D341Med (cell line): ENCODE measurements at regions not wholly inside any gene's neighbourhood (a gene's known extent, or its start where the extent isn't known, plus 50 kb on each side); places are given as distances from the start of the nearest gene placed in this dataset.

Source experiments
- DNase-seq: peaks from one replicate; pipeline ENCODE4 v3.0.0; 2012; ENCODE audit warnings: low spot score

DNA sequence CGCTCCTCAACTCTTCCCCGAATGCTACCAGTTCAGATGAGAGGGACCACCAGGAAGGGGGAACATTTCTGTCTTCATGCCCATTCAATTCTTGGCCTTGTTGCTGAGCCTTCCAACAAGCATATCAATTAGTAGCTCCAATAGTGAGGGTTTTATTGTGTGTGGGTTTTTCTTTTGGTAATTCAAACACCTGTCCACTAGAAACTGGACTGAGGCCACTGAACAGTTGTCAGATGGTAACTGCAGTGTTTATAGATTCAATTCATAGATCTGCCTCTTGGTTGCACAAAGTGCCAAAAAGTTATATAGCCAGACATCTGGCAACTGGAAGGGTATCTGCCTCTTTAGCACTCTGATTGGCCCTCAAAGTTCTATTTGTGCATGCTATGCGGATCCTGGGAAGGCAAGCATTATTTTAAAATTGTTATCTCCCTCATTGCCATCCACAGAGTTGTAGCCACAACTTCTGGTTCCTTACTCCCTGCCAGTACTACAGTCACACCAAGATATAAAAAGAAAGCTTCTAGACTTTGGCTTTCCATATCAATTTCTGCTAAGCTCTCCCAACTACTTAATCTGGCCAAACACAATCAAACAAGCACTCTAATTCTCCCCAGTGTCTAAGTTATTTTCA lies 83.3 kb upstream of the ZNF521 start:
- DNase-seq, result no peak

DNA sequence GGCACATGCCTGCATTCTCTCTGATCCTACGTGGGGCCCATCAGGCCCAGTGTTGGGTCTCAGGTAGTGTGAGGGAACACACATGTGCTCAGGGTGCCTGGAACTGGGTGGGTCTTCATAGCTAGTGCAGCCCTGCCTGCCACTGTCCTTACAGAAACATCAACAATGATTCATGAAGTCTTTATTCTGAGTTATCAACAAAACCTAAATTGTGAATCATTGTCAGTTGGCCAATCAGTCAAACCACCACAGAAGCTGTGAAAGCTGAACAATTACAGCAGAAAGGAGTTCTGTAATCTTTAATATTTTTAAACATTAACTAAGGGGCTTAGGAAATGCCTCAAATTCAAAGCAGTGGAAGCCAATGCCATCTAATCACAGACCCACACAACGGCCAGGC lies 82.8 kb upstream of the ZNF521 start:
- no peak for DNase-seq

DNA sequence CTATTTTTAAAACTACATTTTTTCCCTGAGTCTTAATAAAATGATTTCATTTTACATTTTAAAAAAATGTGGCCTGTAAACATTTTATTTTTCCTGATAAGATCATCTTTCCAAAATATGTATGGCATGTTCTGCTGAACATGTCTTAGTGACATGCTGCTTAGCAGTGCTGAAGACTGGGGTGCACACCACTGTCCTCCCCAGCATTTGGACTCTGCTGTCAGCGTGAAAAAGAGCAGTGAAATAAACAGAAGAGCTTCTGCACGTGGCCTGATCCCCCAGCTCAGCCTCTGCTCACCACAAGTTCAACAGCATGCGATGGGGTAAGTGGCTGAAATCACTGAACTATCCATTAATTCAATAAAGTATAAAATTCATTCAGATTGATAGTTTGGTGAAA lies 81.6 kb upstream of the ZNF521 start:
- no peak for DNase-seq

DNA sequence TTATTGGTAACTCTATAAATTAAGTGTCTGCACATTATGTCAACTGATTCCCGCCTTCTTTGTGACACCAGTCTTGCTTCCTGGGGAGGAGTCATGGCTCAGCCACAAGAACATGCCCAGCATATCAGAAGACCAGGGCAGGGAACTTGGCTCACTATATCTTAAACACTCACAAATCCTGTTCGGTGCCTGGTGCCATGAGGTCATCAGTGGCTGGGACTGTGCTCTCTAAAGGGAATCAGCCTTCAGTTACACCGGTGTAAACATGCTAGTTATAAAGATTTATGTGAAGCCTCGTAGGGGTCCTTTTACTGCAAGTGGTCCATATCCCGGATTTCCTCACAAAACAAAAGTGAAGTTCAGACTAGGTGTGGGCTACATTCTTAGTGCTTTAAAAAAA lies 73.1 kb upstream of the ZNF521 start:
- no peak for DNase-seq

DNA sequence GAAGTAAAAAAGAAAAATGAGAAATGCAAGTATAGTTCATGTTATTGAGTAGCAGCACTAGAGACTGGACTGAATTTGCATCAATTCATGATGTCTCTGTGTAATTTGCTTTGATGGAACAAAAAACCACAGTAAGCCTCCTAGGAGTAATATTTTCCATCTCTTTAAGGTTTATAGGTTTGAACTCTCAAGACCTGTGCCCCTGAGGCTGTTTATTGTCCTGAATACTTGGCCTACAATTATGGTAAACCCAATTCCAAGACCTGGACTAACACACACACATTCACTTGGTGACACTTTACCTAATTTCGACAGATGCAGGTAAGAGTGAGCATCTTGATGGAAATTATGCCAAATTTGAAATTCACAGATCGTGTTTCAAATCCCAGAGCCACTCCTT lies 71.8 kb upstream of the ZNF521 start:
- DNase-seq, result no peak

DNA sequence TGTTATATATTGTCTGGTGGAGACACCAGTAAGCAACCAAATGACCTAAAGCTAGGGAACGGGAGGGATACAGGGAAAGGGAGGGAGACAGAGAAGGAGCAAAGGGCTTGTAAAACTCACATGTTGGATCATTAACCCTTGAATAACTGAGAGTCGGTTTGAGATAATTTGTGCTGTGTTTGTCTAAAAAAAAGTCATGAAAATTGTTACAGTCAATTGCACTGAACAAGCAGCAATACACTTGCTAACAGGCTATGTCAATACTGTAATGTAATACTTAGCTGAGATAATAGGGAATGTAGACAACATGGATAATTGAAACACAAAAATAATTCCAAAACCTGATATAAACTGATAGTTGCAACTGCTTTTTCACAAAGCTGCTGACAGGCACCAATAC lies 71.3 kb upstream of the ZNF521 start:
- no peak for DNase-seq

DNA sequence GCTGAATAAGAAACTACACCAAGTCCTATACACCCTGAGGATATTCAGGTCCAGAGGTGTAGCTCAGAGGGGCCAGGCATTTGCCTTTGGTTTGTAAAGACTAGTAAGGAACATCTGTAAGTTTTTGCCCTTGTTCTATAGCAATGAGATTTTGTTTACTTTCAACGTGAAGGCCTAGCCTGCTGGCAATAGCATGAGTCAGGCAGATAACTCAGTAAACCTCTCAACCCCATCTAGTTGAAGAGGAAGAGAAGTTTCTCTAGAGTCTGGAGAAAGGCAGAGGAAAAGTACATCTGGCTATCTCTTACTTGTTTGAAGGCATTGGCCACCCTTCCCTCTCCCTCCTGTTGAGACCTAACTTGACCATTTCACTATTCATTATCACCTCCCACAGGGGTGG lies 70.3 kb upstream of the ZNF521 start:
- no peak for DNase-seq

DNA sequence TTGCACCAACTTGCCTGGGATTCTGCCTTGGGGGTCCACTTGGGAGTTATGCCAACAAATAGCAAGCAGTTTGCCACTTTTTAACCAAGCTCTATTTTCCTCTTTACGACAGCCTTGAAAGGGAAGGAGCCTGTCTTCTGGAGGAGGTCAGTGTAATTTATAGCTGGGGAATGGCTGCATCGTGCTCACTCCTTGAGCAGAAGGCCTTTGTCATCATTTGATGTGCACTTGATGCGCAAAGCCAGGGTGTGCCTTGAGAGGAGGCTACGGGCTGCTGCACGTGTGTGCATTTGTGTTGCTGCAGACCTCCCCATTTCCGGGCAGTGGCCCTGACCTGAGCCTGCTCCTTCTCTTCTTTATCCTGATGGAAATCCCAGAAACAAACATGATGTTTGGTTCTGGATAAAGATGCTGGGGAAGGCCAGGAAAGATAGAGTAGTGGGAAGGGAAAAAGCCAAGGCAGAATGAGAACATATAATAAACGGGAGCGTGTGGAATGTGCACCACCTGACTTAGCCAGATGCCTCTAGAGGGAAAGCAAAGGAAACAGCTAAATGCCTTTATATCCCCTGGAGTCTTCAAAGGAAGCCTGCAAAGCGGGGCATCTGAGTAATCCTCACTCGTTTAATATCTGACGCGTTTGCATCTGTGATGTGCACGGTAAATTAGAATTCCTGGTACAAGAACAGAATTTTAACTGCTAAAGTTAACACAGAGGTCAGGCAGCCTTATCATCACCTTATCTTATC lies 68.3 kb upstream of the ZNF521 start:
- DNase-seq, result no peak

DNA sequence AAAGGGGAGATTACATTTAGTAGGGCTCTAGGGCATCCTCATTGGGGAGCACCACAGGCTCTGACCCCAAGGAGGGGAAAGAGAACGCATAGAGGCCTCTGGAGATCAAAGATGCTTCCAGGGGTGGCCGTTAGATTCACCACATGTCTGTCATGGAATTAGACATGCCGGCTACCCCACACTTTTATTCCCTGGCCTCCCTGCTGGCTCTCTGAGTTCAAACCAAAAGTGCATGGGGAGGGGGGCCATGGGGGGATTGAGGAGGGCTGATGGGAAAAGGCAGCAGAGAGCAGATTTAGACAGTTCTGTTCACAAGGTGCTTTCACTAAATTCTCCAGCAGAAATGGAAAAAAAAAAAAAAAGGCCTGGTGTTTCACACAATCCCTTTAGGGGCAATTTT lies 64.4 kb upstream of the ZNF521 start:
- no peak for DNase-seq

DNA sequence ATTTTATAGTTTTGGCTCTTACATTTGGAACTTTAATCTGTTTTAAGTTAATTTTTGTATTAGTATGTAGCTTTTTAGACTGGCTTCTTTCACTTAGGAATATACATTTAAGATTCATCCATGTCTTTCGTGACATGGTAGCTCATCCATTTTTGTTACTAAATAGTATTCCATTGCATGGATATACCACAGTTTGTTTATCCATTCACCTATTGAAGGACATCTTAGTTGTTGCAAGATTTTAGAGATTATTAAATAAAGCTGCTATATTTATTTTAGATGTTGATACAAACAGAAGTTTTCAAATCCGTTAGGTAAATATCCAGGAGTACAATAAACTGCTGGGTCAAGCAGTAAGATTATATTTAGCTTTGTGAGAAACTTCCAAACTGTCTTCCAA lies 58.0 kb upstream of the ZNF521 start:
- no peak for DNase-seq

DNA sequence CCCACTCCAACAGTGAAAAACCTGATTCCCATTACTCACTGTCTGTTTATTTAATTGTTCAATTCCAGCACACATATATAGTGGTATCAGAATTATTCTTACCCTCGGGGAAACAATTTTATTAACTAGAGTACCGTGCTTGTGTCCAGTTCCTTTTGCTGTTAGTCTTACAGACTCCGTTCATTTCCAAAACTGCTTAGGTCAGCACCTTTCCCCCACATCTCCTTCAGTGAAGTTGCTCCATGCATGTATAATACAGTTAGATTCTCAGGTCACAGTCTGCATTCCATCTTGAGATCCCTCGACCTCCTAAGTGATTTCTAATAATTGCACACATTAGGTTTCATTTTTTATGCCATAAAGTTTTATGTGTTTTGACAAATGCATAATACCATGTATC lies 56.3 kb upstream of the ZNF521 start:
- DNase-seq, result no peak
